ENCODE measurements at regions not wholly inside any gene's neighbourhood (a gene's known extent, or its start where the extent isn't known, plus 50 kb on each side); places are given as distances from the start of the nearest gene placed in this dataset.

GRCh38 chrX:20363275-20363674 lies 96.6 kb upstream of the RPS6KA3 start:
- DNase-seq = no peak

DNA sequence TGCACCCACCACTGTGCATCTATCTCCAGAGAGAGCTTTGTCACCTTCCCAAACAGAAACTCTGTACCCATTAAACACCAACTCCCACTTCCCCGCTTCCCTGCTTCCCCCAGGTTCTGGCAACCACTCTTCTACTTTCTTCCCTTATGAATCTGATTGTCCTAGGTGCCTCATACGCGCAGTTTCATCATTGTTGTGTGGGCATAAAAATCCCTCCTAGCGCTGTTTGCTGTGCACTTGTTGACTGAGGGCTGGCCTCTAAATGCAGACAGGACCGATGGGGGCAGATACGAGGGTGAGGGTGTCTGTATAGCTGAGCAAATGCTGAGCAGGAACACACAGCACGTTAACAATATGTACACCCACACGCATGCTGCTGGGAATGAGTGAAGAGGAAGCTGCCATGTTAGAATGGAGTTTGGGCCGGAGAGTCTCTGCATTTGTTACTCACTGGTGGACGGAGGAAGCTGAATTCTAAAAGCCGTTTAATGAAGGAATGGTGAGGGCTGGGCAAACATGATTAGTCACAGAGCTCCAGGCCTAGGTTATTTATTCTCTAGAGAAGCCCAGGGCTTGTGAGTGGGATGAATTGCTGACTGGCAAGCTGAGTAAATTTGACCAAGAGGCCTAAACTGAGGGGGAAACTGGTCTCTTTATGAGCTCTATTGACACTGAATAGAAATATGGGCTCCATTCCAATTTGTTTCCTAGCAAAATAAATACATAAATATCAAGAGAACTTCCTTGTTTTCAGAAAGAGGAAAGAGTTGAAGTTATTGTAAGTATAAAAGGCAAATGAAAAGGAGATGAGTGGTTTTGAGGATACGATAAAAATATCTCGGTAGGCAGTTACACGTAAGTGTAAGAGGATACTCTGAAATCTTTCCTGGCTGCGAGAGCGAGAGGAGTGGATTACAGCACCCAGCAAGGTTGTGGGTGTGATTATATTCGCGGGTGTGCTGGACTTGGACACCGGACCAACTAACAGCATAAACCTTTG lies 95.9 kb upstream of the RPS6KA3 start:
- peak; percentile 48 for DNase-seq

DNA sequence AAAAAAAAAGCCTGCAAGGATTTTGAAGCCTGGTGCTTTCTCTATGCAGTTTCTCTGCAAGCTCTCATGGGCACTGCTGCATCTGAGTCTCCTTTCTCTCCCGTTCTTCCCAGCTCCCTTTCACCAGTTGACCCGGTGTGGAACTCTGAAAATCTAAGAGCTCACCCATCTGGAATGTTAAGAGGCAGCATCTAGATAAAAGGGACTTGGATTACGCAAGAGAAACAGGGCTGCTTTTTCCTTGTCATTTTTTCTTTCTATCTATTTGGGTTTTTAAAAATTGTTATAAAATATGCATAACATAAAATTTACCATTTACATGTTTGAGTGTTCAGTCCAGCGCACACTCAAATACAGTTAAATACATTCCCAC lies 95.2 kb upstream of the RPS6KA3 start:
- no peak for DNase-seq

DNA sequence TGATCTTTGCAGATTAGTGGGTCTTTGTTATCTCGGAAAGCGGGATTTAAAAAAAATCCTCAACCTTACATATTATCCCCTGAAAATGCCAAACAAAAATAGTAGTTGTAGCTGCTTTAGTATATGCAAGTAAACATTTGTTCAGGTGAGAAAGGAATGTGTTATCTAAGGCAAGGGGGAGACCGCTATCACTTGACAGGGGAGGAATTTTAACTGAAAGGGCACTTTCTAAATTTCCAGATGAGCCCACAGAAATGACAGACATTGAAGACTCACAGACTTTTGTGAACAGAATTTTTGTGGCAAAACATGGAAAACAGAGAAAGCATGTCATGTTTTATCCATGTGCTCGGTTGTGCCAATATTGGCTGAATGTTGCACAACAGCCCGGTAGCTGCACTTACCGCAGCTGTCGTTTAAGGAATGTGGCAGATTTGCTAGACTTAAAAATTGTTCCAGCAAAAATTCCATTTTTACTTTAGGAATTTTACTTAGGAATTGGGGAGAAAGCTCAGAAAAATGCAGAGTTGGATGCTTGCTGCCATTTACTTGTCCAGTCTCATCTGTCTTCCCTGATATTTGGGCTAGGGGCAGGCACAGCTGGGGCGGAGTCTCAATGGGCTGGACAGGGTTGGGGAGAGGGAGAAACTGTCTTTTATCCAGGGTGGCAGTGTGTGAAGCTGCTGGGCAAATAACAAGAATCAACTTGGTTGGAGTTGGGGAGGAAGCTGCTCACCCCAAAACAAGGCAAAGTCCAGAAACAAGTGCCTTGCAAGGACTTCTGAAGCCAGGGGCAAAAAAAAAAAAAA lies 94.6 kb upstream of the RPS6KA3 start:
- no peak for DNase-seq

GRCh38 chrX:20355187-20355586 lies 88.5 kb upstream of the RPS6KA3 start:
- DNase-seq = no peak

GRCh38 chrX:20354505-20354904 lies 87.8 kb upstream of the RPS6KA3 start:
- DNase-seq = no peak

DNA sequence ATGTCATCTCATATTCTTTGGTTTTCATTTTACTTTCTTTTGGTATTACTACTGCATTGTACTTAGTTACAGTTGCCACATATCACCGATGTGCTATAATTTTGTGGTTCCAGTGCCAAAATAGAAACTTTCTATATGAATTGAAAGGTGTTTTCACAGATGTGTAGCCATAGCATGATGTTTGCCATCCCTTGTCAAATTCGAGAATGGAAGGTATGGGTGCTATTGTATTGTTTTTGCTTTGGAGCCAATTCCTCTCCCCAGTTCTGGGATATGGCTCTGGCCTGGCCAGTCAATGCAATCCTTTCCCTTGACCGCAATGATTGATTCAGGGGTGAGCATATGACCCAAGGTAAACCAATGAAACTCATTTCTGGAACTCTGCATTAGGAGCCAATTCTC lies 86.2 kb upstream of the RPS6KA3 start:
- DNase-seq = no peak

GRCh38 chrX:20352504-20352903 lies 85.8 kb upstream of the RPS6KA3 start:
- DNase-seq = no peak

- DNase-seq = no peak
Observed at GRCh38 chrX:20350596-20350995, 83.9 kb upstream of the RPS6KA3 start.

DNA sequence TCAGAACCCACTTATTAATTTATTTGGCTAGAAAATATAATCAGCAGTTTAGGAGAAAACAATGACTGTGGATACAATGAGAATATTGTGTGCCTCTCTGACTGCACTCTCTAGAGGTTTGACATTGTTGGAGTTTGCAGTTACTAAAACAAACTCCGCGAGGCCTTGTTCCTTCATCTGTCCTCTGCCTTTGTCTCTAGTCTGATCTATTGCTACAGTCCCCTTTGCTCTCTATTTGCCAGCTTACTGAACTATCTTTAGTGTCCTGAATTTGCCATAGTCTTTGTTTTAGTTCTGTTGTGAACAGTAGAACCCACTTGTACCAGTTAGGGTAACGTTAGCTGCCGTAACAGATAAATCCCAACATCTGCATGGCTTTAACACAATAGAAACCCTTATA lies 81.4 kb upstream of the RPS6KA3 start:
- DNase-seq = no peak

DNA sequence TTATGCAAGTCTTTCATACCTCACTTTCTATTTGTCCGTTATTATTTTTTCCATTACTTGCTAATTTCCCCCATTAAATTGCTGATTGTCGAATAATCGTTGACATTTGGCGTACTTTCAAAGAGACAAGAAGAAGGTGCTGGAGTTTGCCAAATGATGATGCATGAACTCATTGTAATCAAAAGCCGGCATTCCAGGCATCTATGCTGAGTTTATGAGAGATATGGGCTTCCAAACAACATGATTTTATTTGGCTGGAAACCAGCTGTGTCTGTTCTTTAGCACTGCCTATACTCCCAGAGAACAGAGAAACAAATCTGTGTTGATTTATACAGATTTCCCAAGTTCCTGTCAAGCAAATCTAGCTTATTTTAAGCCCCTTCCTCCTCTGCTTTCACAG lies 80.8 kb upstream of the RPS6KA3 start:
- no peak for DNase-seq

GRCh38 chrX:20333672-20334071 lies 67.0 kb upstream of the RPS6KA3 start:
- no peak for DNase-seq

- DNase-seq = no peak
Observed at GRCh38 chrX:20330545-20330944, 63.8 kb upstream of the RPS6KA3 start.

- no peak for DNase-seq
Observed at GRCh38 chrX:20329435-20329834, 62.7 kb upstream of the RPS6KA3 start.

GRCh38 chrX:20325786-20326388 lies 59.2 kb upstream of the RPS6KA3 start:
- no peak for DNase-seq

- DNase-seq = no peak
Observed at GRCh38 chrX:20322887-20323286, 56.2 kb upstream of the RPS6KA3 start.

DNA sequence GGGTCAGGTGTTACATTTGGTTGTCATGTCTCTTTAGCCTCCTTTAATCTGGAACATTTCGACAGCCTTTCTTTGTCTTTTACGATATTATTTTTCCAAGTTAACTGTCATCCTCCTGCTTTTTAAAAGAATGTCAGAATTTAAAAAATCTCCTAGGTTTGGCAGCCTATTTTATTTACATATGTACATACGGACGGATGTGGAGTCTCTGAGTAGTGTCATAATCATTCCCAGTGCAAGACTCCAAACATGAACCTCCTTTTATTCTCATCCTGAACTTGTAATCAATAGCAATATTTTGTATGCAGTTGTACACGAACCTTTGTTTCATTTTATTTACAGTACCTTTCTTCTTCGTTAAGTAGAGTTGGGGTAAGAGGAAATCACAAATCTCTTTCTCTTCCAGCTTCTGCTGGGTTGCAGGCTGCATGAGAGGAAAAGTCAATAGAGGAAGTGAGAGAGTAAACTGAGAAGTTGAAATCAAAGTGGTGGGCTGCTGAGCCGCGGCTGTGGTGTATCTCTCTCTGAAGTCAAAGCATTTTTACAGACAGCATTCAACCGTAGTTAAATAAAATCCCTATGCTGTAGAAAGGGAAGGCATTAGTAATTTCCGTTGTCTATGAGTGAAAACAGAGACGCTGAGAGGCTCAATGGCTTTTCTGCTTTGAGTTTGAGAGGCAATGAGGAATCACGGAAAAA lies 53.9 kb upstream of the RPS6KA3 start:
- DNase-seq = no peak

- DNase-seq = no peak
Observed at GRCh38 chrX:20319054-20319453, 52.3 kb upstream of the RPS6KA3 start.

DNA sequence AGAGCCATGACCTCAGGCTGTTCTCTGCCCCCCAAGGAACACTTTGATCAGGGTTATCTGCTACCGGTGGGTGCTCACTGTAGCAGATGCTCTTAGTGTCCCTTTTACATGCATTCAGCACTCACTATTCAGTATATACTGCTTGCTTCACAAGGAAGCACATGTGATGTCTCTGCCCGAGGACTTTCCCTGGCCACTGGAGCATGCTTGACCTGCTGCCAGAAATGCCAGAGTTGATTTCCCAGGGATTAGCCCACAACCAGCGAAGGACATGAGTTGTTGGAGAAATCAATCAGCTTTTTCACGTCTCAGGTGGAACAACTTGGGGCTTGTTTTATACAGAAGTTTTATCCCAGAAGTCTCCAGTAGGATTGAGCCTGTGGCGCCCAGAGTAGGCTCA lies 51.2 kb upstream of the RPS6KA3 start:
- no peak for DNase-seq

Data from NCI-H1436 (cell line).